Heart left ventricle (tissue), 16 donors: ENCODE measurements at regions not wholly inside any gene's neighbourhood (a gene's known extent, or its start where the extent isn't known, plus 50 kb on each side); places are given as distances from the start of the nearest gene placed in this dataset.

Experiments
- ATAC-seq, 4 donors: fragments of 200-7000 bp; cut with Tn5 transposase; one replicate each; pipeline ENCODE4 v1.9.1; 2020 to 2022; ENCODE audit warnings: moderate library complexity in 4 of 4, mild to moderate bottlenecking in 3 of 4, moderate number of reproducible peaks in 1 of 4
- DNase-seq, 5 donors: peaks; one replicate each; pipeline ENCODE4 v3.0.0-alpha.2; 2020
- H3K27ac ChIP-seq, 12 donors: fragments of 200-600 bp; sonication (generic) in 4 of 12; one replicate each; pipeline versions ENCODE4 v1.5.0 to v1.8.0; 2016 to 2022; ENCODE audit warnings: mild to moderate bottlenecking in 2 of 12
- H3K27me3 ChIP-seq, 9 donors: fragments of 200-600 bp; sonication (generic) in 2 of 9; one replicate each; pipeline versions ENCODE4 v1.5.1 to v1.8.0; 2016 to 2022; ENCODE audit warnings: mild to moderate bottlenecking in 3 of 9
- H3K36me3 ChIP-seq, 9 donors: fragments of 200-600 bp; sonication (generic) in 2 of 9; one replicate each; pipeline versions ENCODE4 v1.5.0 to v1.8.0; 2018 to 2022; ENCODE audit warnings: mild to moderate bottlenecking in 2 of 9
- H3K4me1 ChIP-seq, 12 donors: fragments of 200-600 bp; sonication (generic) in 4 of 12; one replicate each; pipeline versions ENCODE4 v1.5.0 to v1.8.0; 2016 to 2022; ENCODE audit warnings: mild to moderate bottlenecking in 3 of 12
- H3K4me3 ChIP-seq, 12 donors: fragments of 200-600 bp; sonication (generic) in 4 of 12; one replicate each; pipeline versions ENCODE4 v1.5.0 to v1.8.0; 2017 to 2022; ENCODE audit warnings: mild to moderate bottlenecking in 9 of 12, moderate library complexity in 4 of 12
- H3K9me3 ChIP-seq, 12 donors: fragments of 200-600 bp; sonication (generic) in 4 of 12; one replicate each; pipeline versions ENCODE4 v1.5.0 to v1.8.0; 2016 to 2022; ENCODE audit warnings: mild to moderate bottlenecking in 1 of 12
- POLR2A ChIP-seq, 2 donors: fragments of 450-650 bp; IDR thresholded peaks; one replicate each; pipeline ENCODE4 v1.6.1; 2017; ENCODE audit warnings: antibody characterized with exemption in 2 of 2, mild to moderate bottlenecking in 2 of 2, moderate library complexity in 2 of 2
- WGBS, 4 donors: extraction: QIAGEN DNeasy Blood & Tissue Kit in 2 of 4; methylation state at CpG; one replicate each; pipeline versions ENCODE4 v1.1.5 to v1.1.7; 2013 to 2018; 5-methylcytosine and 5-hydroxymethylcytosine counted together
- intact Hi-C, 10 donors: fragments of 100-400 bp; cut with DNase I; formaldehyde crosslinking; loops; one replicate each; pipeline versions ENCODE4 v1.11.1 to v1.14.2; 2022
- TF ChIP-seq, protein P1 (sequence below), 12 donors: fragments of 200-600 bp; sonication (generic) in 4 of 12; IDR thresholded peaks; one replicate each; pipeline versions ENCODE4 v1.5.0 to v1.8.0; 2018 to 2022; ENCODE audit warnings: antibody characterized with exemption in 12 of 12, mild to moderate bottlenecking in 5 of 12
- donor health status: ischemic (EF 13 %, LVEDD 7.1; RV severe dilation, severe dysfunction).
- donor health status: healthy with polysubstance abuse.
- donor health status: DM: no; HTN: yes; CAD: no.
- donor health status: DM: no; HTN: no; CAD: no.
- donor health status: ischemic (EF 25% LVEDD 6.9; RV normal size, moderate dysfunction).
- donor health status: ischemic (EF 25% LVEDD 5.7; RV mildly dilated, moderate dysfunction).
- donor health status: healthy.
- donor health status: DM: yes; HTN: yes; CAD: no.
- donor health status: ischemic (EF 35%, LVEDD 5.7; RV mildly dilated, moderate dysfunction).
- donor health status: nonischemic (EF 11% LVEDD 7.7; RV severe dilation, severe dysfunction).
- donor health status: DM: yes; HTN: yes; CAD: no.
- donor health status: PGD.
- donor health status: ischemic (EF 29% LVEDD 5.4; RV normal size, mild dysfunction).
- donor health status: nonischemic (EF 23%, LVEDD 6.1; RV moderate dilation, normal function).

DNA sequence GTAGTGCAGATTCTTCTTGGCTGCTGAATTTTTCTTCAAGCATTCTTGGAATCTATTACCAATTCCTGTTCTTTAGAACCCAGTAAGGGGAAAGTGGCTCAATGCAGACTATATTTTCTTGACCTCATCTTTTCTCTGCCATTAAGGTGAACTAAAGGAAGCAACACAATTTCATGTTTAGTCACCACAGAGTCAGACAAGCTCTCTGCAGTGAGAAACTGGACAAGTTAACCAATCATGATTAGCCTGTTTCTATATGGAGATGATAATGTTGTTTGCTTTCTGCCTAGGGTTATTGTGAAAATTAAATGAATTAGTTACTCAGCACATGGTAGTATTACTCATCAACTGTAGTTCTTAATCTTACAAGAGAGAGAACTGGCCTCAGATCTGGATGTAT is 1075.1 kb downstream of the AGBL1 start:
- intact Hi-C loops = no loop called here
- Histone ChIP-seq H3K27me3 (peaks cover 0 to 7% (median 0%) of the 10 kb centered on the region in 9 donors), H3K9me3 (no peaks in the 10 kb centered on the region), H3K4me3 (no peak overlapping the region), H3K4me1 (no peaks in the 10 kb centered on the region), H3K36me3 (no peaks in the 10 kb centered on the region), H3K27ac (no peak overlapping the region)
- TF ChIP-seq, protein P1, sequence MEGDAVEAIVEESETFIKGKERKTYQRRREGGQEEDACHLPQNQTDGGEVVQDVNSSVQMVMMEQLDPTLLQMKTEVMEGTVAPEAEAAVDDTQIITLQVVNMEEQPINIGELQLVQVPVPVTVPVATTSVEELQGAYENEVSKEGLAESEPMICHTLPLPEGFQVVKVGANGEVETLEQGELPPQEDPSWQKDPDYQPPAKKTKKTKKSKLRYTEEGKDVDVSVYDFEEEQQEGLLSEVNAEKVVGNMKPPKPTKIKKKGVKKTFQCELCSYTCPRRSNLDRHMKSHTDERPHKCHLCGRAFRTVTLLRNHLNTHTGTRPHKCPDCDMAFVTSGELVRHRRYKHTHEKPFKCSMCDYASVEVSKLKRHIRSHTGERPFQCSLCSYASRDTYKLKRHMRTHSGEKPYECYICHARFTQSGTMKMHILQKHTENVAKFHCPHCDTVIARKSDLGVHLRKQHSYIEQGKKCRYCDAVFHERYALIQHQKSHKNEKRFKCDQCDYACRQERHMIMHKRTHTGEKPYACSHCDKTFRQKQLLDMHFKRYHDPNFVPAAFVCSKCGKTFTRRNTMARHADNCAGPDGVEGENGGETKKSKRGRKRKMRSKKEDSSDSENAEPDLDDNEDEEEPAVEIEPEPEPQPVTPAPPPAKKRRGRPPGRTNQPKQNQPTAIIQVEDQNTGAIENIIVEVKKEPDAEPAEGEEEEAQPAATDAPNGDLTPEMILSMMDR (IDR thresholded peaks at IDR 0.05) = no peak
- TF ChIP-seq POLR2A (IDR thresholded peaks at IDR 0.05) = no peak
- no peak for ATAC-seq
- no peak for DNase-seq

DNA sequence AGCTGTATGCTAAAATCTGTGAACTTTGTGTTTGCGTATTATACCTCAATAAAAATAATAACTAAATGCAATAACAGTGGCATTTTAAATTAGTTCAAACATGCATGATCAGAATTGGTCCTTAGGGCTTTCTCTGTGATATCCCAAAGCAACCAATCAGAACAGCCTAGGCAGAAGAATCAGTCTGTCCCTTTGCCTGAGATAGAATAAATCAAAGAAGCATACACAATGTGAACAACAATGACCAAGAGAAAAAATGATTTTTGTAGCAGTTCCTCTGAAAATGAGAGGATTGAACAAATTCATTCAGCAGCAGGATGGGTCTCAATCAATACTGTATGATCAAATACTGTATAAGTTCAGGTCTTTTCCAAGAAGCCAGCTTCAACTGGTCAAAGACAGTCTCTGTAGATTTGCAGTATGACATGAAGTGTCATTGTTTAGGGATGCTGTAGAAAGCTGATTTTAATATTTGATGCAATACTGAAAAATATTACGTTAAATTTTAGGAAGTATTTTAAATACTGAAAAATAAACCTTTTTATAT is 1071.6 kb downstream of the AGBL1 start:
- intact Hi-C loops = no loop called here
- TF ChIP-seq POLR2A (IDR thresholded peaks at IDR 0.05) = no peak

DNA sequence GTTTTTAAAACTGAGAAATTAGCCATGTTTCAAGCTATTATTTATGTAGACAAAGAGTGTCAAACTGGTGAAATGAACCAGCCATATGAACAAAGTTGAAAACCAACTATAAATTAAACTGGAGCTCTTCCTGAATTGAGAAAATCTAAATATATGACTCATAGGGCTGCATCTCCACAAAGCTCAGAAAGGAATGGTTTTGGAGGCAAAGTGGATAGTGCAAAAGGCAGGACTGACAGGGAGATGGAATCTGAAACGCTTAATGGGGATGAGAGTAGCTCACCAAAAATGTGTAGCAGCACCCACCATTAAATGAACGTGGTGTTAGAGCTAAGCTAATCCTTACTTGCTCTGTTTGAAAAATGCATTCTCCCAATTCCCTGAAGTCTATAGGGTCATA is 1066.0 kb downstream of the AGBL1 start:
- no peak overlapping the region for H3K4me3 ChIP-seq
- intact Hi-C loops = no loop called here
- WGBS, 4 donors = 71 to 80% (median 75%) methylated on average over 2 of the region's 2 CpGs
- H3K36me3 ChIP-seq = no peaks in the 10 kb centered on the region
- H3K27me3 ChIP-seq = no peaks in the 10 kb centered on the region
- ATAC-seq (no peak), DNase-seq (no peak)
- H3K27ac ChIP-seq = no peak overlapping the region
- H3K9me3 ChIP-seq = peaks cover 0 to 17% (median 6%) of the 10 kb centered on the region in 12 donors
- no peak for TF ChIP-seq POLR2A (IDR thresholded peaks at IDR 0.05)
- TF ChIP-seq, protein P1 (IDR thresholded peaks at IDR 0.05) = no peak
- H3K4me1 ChIP-seq = no peaks in the 10 kb centered on the region

More for the DNA sequence above, 1071.6 kb downstream of the AGBL1 start:
- Histone ChIP-seq H3K27ac (no peak overlapping the region), H3K4me1 (no peaks in the 10 kb centered on the region), H3K4me3 (no peak overlapping the region), H3K36me3 (no peaks in the 10 kb centered on the region), H3K9me3 (peaks cover 0 to under 1% (median 0%) of the 10 kb centered on the region in 12 donors), H3K27me3 (no peaks in the 10 kb centered on the region)
- no peak for DNase-seq
- 69 to 88% (median 86%) methylated on average over 2 of the region's 2 CpGs for WGBS, 4 donors
- no peak for ATAC-seq

DNA sequence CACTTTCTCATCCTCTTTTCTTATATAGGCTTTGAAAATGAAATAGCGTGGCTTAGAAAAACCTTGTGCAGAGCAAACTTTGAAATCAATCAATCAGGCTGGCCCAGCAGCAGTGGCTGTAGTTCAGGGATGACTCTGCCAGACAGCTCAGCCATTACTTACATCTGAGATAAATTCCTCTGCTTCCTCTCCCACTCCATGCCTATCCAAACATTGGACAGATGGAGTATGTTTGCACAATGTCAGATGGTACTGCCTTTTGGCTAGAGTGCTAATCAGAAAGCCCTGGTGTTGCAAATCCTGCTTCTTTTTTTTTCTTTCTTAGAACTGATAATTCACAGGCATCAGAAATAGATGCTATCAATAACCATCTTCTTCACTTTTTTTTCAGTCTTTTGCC is 1065.1 kb downstream of the AGBL1 start:
- ATAC-seq (no peak), DNase-seq (no peak)
- Histone ChIP-seq H3K27ac (no peak overlapping the region), H3K4me3 (no peak overlapping the region), H3K36me3 (no peaks in the 10 kb centered on the region), H3K9me3 (peaks cover 0 to 19% (median 7%) of the 10 kb centered on the region in 12 donors), H3K4me1 (no peaks in the 10 kb centered on the region), H3K27me3 (no peaks in the 10 kb centered on the region)
- no peak for TF ChIP-seq POLR2A (IDR thresholded peaks at IDR 0.05)
- TF ChIP-seq, protein P1 (IDR thresholded peaks at IDR 0.05) = no peak
- WGBS, 4 donors = 37 to 67% (median 60%) methylated on average over 1 of the region's 1 CpG
- intact Hi-C loops = no loop called here

DNA sequence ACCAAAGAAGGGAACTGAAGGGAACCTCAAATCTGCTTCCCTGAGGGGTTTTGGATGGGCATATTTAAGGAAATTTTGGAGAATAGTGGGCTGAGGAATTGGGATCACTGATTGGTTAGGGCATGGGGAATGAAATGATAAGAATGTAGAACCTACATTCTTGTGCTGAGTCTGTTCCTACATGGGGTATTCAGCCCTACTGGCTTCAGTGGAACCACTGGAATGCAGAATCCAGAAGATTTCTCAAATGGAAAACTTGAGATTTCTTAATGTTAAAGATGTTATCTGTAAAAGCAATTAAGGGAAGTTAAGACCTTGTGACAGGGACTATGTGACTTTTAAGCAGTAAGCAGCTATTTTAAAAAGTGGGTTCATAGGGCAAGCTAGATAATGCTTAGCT is 1062.4 kb downstream of the AGBL1 start:
- no peaks in the 10 kb centered on the region for H3K36me3 ChIP-seq
- H3K4me3 ChIP-seq = no peak overlapping the region
- no peak overlapping the region for H3K27ac ChIP-seq
- intact Hi-C loops = no loop called here
- no peak for TF ChIP-seq POLR2A (IDR thresholded peaks at IDR 0.05)
- TF ChIP-seq, protein P1 (IDR thresholded peaks at IDR 0.05) = no peak
- no peak for DNase-seq
- no peaks in the 10 kb centered on the region for H3K27me3 ChIP-seq
- no peaks in the 10 kb centered on the region for H3K4me1 ChIP-seq
- H3K9me3 ChIP-seq = peaks cover 0 to 19% (median 7%) of the 10 kb centered on the region in 12 donors
- ATAC-seq = no peak
